MM.1S (cell line): ENCODE measurements at regions not wholly inside any gene's neighbourhood (a gene's known extent, or its start where the extent isn't known, plus 50 kb on each side); places are given as distances from the start of the nearest gene placed in this dataset.

Experiments used
- DNase-seq: peaks from one replicate; pipeline ENCODE4 v3.0.0-alpha.2; 2015
- H2AFZ ChIP-seq: fragments of 300-600 bp; sonication (generic); 2 replicates; pipeline ENCODE4 v1.6.0; 2016; ENCODE audit warnings: antibody characterized with exemption, low read length
- H3F3A ChIP-seq: fragments of 300-600 bp; sonication (generic); 2 replicates; pipeline ENCODE4 v1.6.1; 2016; ENCODE audit warnings: mild to moderate bottlenecking, antibody characterized with exemption, low read length, moderate library complexity, mixed read lengths; ENCODE audit not compliant: insufficient read depth
- H3K27ac ChIP-seq: fragments of 300-600 bp; sonication (generic); 2 replicates; pipeline ENCODE4 v1.5.1; 2016; ENCODE audit warnings: mild to moderate bottlenecking, low read length
- H3K27me3 ChIP-seq: fragments of 300-600 bp; sonication (generic); replicated peaks from 2 replicates; pipeline ENCODE4 v1.6.0; 2016; ENCODE audit warnings: low read length; ENCODE audit not compliant: insufficient read depth
- H3K36me3 ChIP-seq: fragments of 300-600 bp; sonication (generic); replicated peaks from 2 replicates; pipeline ENCODE4 v1.6.1; 2016; ENCODE audit warnings: mild to moderate bottlenecking, low read length, mixed read lengths; ENCODE audit not compliant: insufficient read depth
- H3K4me1 ChIP-seq: fragments of 300-600 bp; sonication (generic); 2 replicates; pipeline ENCODE4 v1.6.1; 2016; ENCODE audit warnings: low read length, mixed read lengths
- H3K4me2 ChIP-seq: fragments of 300-600 bp; sonication (generic); 2 replicates; pipeline ENCODE4 v1.6.0; 2016; ENCODE audit warnings: low read depth, low read length
- H3K4me3 ChIP-seq: fragments of 300-600 bp; sonication (generic); 2 replicates; pipeline ENCODE4 v1.5.1; 2016; ENCODE audit warnings: low read length, mixed read lengths
- H3K79me2 ChIP-seq: fragments of 300-600 bp; sonication (generic); 2 replicates; pipeline ENCODE4 v1.6.1; 2016; ENCODE audit warnings: mixed run types, low read length, mixed read lengths
- H3K9ac ChIP-seq: fragments of 300-600 bp; sonication (generic); 2 replicates; pipeline ENCODE4 v1.6.1; 2016; ENCODE audit warnings: low read length, mixed read lengths
- H3K9me2 ChIP-seq: fragments of 300-600 bp; sonication (generic); replicated peaks from 2 replicates; pipeline ENCODE4 v1.6.1; 2016; ENCODE audit warnings: mild to moderate bottlenecking, low read length, mixed read lengths; ENCODE audit not compliant: insufficient read depth
- H3K9me3 ChIP-seq: fragments of 300-600 bp; sonication (generic); replicated peaks from 2 replicates; pipeline ENCODE4 v1.6.1; 2016; ENCODE audit warnings: mild to moderate bottlenecking, low read length, mixed read lengths; ENCODE audit not compliant: insufficient read depth
- H4K20me1 ChIP-seq: fragments of 300-600 bp; sonication (generic); 2 replicates; pipeline ENCODE4 v1.6.1; 2016; ENCODE audit warnings: mild to moderate bottlenecking, low read length, moderate library complexity, mixed read lengths; ENCODE audit not compliant: insufficient read depth
- EZH2 ChIP-seq: fragments of 300-600 bp; sonication (generic); optimal IDR thresholded peaks from 2 replicates; pipeline ENCODE3; 2017; ENCODE audit warnings: low read depth, mild to moderate bottlenecking, antibody characterized with exemption, low read length, mixed read lengths
- EZH2phosphoT487 ChIP-seq: fragments of 300-600 bp; sonication (generic); IDR thresholded peaks from 2 replicates; pipeline ENCODE4 v1.6.1; 2018; ENCODE audit warnings: antibody characterized with exemption, low read length
- TF ChIP-seq, protein P1 (sequence below): fragments of 300-600 bp; sonication (generic); IDR thresholded peaks from 2 replicates; pipeline ENCODE4 v1.5.1; 2016; ENCODE audit warnings: antibody characterized with exemption, low read length, mixed read lengths

DNA sequence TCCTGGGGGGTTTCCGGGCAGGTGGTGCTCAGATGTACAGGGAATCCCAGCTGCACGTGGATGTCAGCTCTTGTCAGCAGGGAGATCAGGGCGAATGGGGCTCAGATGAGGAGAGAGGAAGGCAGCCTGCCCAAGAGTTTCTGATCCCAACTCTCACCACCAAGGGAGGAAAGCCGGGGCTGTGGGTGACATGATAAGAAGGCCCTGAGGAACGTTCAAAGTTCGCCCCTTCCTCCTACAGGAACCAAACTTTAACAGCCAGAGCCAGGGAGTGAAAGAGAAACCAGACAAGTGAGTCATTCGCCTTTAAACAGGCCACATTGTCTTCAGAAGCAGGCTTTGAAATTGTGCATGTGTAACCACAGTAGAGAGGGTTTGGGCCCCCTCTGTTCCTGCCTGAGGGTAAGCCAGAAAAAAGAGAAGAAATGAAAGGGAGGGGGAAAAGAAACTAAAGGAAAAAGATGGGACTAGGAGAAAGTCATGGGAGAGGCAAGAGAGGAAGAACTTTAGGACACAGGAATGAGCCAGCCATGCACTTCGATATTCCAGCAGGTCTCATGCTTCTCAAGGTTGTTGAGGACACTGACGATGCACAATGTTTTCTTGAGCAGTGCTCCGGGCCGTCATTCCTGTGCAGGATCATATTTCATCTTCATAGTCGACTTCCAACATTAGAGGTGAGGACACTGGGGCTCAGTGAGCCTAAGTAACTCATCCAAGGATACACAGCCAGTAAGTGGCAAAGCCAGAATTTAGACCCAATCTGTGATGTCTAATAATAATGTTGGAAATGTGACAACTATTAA lies 691.4 kb upstream of the TBX3 start:
- H3K4me3 ChIP-seq, result no peak overlapping the region
- peak overlapping the region; percentile 49; the same call in 1 of the 2 replicates for H3K4me2 ChIP-seq
- peaks cover 4% of the 10 kb centered on the region; the same call in 1 of the 2 replicates for H3K4me1 ChIP-seq
- H3K9me3 ChIP-seq, result no peaks in the 10 kb centered on the region
- TF ChIP-seq EZH2phosphoT487 (no peak), EZH2 (no peak)
- TF ChIP-seq, protein P1, sequence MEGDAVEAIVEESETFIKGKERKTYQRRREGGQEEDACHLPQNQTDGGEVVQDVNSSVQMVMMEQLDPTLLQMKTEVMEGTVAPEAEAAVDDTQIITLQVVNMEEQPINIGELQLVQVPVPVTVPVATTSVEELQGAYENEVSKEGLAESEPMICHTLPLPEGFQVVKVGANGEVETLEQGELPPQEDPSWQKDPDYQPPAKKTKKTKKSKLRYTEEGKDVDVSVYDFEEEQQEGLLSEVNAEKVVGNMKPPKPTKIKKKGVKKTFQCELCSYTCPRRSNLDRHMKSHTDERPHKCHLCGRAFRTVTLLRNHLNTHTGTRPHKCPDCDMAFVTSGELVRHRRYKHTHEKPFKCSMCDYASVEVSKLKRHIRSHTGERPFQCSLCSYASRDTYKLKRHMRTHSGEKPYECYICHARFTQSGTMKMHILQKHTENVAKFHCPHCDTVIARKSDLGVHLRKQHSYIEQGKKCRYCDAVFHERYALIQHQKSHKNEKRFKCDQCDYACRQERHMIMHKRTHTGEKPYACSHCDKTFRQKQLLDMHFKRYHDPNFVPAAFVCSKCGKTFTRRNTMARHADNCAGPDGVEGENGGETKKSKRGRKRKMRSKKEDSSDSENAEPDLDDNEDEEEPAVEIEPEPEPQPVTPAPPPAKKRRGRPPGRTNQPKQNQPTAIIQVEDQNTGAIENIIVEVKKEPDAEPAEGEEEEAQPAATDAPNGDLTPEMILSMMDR, result no peak
- H3K36me3 ChIP-seq, result no peaks in the 10 kb centered on the region
- H2AFZ ChIP-seq, result peak overlapping the region; percentile 35
- H3K27me3 ChIP-seq, result no peaks in the 10 kb centered on the region
- peak; percentile 41 for DNase-seq
- H3K9me2 ChIP-seq, result no peaks in the 10 kb centered on the region
- peak overlapping the region; percentile 10; the same call in 1 of the 2 replicates for H3K27ac ChIP-seq
- H3K9ac ChIP-seq, result no peak overlapping the region
- no peaks in the 10 kb centered on the region for H4K20me1 ChIP-seq
- H3F3A ChIP-seq, result no peaks in the 10 kb centered on the region
- no peaks in the 10 kb centered on the region for H3K79me2 ChIP-seq

GRCh38 chr12:115374480-115375185 lies 690.7 kb upstream of the TBX3 start:
- H3K27ac ChIP-seq, result peak overlapping the region; percentile 10; the same call in 1 of the 2 replicates

GRCh38 chr12:115371711-115372110 lies 687.7 kb upstream of the TBX3 start:
- H3K27me3 ChIP-seq, result no peaks in the 10 kb centered on the region
- TF ChIP-seq EZH2 (no peak), EZH2phosphoT487 (no peak)
- TF ChIP-seq, protein P1, result no peak
- no peaks in the 10 kb centered on the region for H3K9me3 ChIP-seq
- peaks cover 4% of the 10 kb centered on the region; the same call in 1 of the 2 replicates for H3K4me1 ChIP-seq
- H3K36me3 ChIP-seq, result no peaks in the 10 kb centered on the region
- no peak overlapping the region for H3K27ac ChIP-seq
- H3F3A ChIP-seq, result no peaks in the 10 kb centered on the region
- H3K4me2 ChIP-seq, result no peak overlapping the region
- no peak for DNase-seq
- H3K4me3 ChIP-seq, result no peak overlapping the region
- H2AFZ ChIP-seq, result no peak overlapping the region
- no peak overlapping the region for H3K9ac ChIP-seq
- no peaks in the 10 kb centered on the region for H4K20me1 ChIP-seq
- no peaks in the 10 kb centered on the region for H3K79me2 ChIP-seq
- no peaks in the 10 kb centered on the region for H3K9me2 ChIP-seq

More at GRCh38 chr12:115374480-115375185, 690.7 kb upstream of the TBX3 start:
- Histone ChIP-seq H3K9me2 (no peaks in the 10 kb centered on the region), H3K36me3 (no peaks in the 10 kb centered on the region), H3F3A (no peaks in the 10 kb centered on the region), H3K79me2 (no peaks in the 10 kb centered on the region), H3K4me3 (no peak overlapping the region), H3K9ac (no peak overlapping the region), H3K4me2 (peak overlapping the region; percentile 49; the same call in 1 of the 2 replicates), H3K9me3 (no peaks in the 10 kb centered on the region), H3K27me3 (no peaks in the 10 kb centered on the region), H2AFZ (peak overlapping the region; percentile 35), H3K4me1 (peaks cover 4% of the 10 kb centered on the region; the same call in 1 of the 2 replicates), H4K20me1 (no peaks in the 10 kb centered on the region)
- DNase-seq, result no peak
- TF ChIP-seq, protein P1, result no peak
- TF ChIP-seq EZH2 (no peak), EZH2phosphoT487 (no peak)
